ENCODE measurements at regions not wholly inside any gene's neighbourhood (a gene's known extent, or its start where the extent isn't known, plus 50 kb on each side); places are given as distances from the start of the nearest gene placed in this dataset.

GRCh38 chr19:32181216-32181920, 164.0 kb upstream of the ZNF507 start:
- no peak overlapping the region for H2AFZ ChIP-seq (ENCODE audit: low read length)
- H3K4me2 ChIP-seq (ENCODE audit: low read depth, low read length): no peak overlapping the region
- FAIRE-seq: no peak
- no peak overlapping the region for H3K9ac ChIP-seq (ENCODE audit: insufficient read depth, low read depth, low read length)
- TF ChIP-seq PLRG1 (conservative IDR thresholded peaks at IDR 0.05): no peak
- no peak for TF ChIP-seq SP140L (CRISPR knock-in tag; IDR thresholded peaks at IDR 0.05; ENCODE audit: borderline replicate concordance)
- TF ChIP-seq CEBPB (IDR thresholded peaks at IDR 0.05; ENCODE audit: borderline replicate concordance, low read depth, low read length): no peak
- TF ChIP-seq MBNL3 (CRISPR knock-in tag; conservative IDR thresholded peaks at IDR 0.05): no peak
- no peak for TF ChIP-seq ZNF354B (CRISPR knock-in tag; IDR thresholded peaks at IDR 0.05)
- TF ChIP-seq ZNF232 (CRISPR knock-in tag; IDR thresholded peaks at IDR 0.05; ENCODE audit: borderline replicate concordance): no peak
- no peak for TF ChIP-seq ZNF768 (CRISPR knock-in tag; IDR thresholded peaks at IDR 0.05)
- TF ChIP-seq ZMYM3 (CRISPR knock-in tag; IDR thresholded peaks at IDR 0.05): no peak
- no peak for TF ChIP-seq PAF1 (CRISPR knock-in tag; IDR thresholded peaks at IDR 0.05)
- H3K27ac ChIP-seq (ENCODE audit: extremely low read length, insufficient read depth, low read length): no peak overlapping the region
- H3K9me3 ChIP-seq (ENCODE audit: low read length): no peaks in the 10 kb centered on the region
- POLR2A ChIA-PET: no interaction called here
- BruUV-seq (replicated peaks): no TSS peak
- no peaks in the 10 kb centered on the region for H4K20me1 ChIP-seq (ENCODE audit: insufficient read depth, low read length)
- no peaks in the 10 kb centered on the region for H3K36me3 ChIP-seq (replicated peaks in 1 of 2; ENCODE audit: control insufficient read depth in 1 of 2, insufficient read depth in 2 of 2, low read length in 2 of 2)
- WGBS (ENCODE audit: low lambda C conversion rate): 37% methylated on average over 8 of the region's 13 CpGs
- no peaks in the 10 kb centered on the region; a peak in 1 of 5 replicates for H3K27me3 ChIP-seq (ENCODE audit: control insufficient read depth in 1 of 2, insufficient read depth in 2 of 2, low read length in 2 of 2)
- in situ Hi-C loops (cut with HindIII; ENCODE audit: extremely low pct_ligation_motif_present, low pct_unique_long_range_greater_than_20kb): no loop called here
- CTCF ChIA-PET (ENCODE audit: low intra/inter-chr PET ratio, low total read pairs): no interaction called here
- no peaks in the 10 kb centered on the region for H3K79me2 ChIP-seq (ENCODE audit: insufficient read depth, low read length)
- H3K4me3 ChIP-seq (replicated peaks in 1 of 3; ENCODE audit: insufficient read depth in 1 of 3, low read depth in 2 of 3, low read length in 3 of 3): no peak overlapping the region
- no peaks in the 10 kb centered on the region for H3K4me1 ChIP-seq (ENCODE audit: insufficient read depth, low read length)
- no peak for DNase-seq (ENCODE audit: low spot score)
- ATAC-seq: no peak
- intact Hi-C loops (cut with micrococcal nuclease; ENCODE audit: unreplicated experiment): no loop called here

Data from HepG2 (cell line).